Endothelial cell of umbilical vein (primary cell): ENCODE measurements at regions not wholly inside any gene's neighbourhood (a gene's known extent, or its start where the extent isn't known, plus 50 kb on each side); places are given as distances from the start of the nearest gene placed in this dataset.

Experiments
- BruUV-seq: library from RNA; stranded (reverse); fragments of 400-500 nt; replicated peaks from 2 replicates; lab custom pipeline; 2021; lab: Mats Ljungman, UMichigan
- CTCF ChIA-PET: fragments of 300-600, 350-600 bp; sonication (Branson Sonifier 250); formaldehyde crosslinking; loops from one replicate; lab custom pipeline; 2021; ENCODE audit warnings: antibody characterized with exemption, inconsistent platforms; lab: Charles Lee
- POLR2A ChIA-PET: fragments of 300-600, 350-600 bp; sonication (Branson Sonifier 250); formaldehyde crosslinking; loops from one replicate; lab custom pipeline; 2021; ENCODE audit warnings: antibody characterized with exemption, inconsistent platforms; lab: Charles Lee
- DNase-seq: peaks from one replicate; pipeline ENCODE4 v3.0.0-alpha.2; 2011; ENCODE audit warnings: low read depth, low spot score
- FAIRE-seq: peaks from 2 replicates; lab custom pipeline; 2011; peaks lifted over from hg19 to GRCh38; lab: Jason Lieb, UNC
- H2AFZ ChIP-seq: 2 replicates; pipeline ENCODE4 v1.6.0; 2012; ENCODE audit warnings: low read depth, low read length, control low read depth, inconsistent platforms
- H3K27ac ChIP-seq: 2 replicates; pipeline ENCODE4 v1.5.1; 2011; ENCODE audit warnings: low read depth, mild to moderate bottlenecking, control low read depth, low read length, moderate library complexity; ENCODE audit not compliant: insufficient read depth
- H3K27me3 ChIP-seq, 2 experiments: 2 replicates each; pipeline versions ENCODE4 v1.6.0 to v1.6.1; 2011; ENCODE audit warnings: low read length in 2 of 2, mixed read lengths in 1 of 2; ENCODE audit not compliant: control insufficient read depth in 2 of 2, insufficient read depth in 2 of 2
- H3K36me3 ChIP-seq, 2 experiments: 2 replicates in 1 of 2; 3 replicates in 1 of 2; pipeline ENCODE4 v1.5.1; 2011; ENCODE audit warnings: low read length in 2 of 2, mild to moderate bottlenecking in 1 of 2, moderate library complexity in 1 of 2; ENCODE audit not compliant: control insufficient read depth in 2 of 2, insufficient read depth in 2 of 2; ENCODE audit errors: extremely low read depth in 1 of 2
- H3K4me1 ChIP-seq: 3 replicates; pipeline ENCODE4 v1.5.1; 2011; ENCODE audit warnings: mild to moderate bottlenecking, low read length; ENCODE audit not compliant: control insufficient read depth, insufficient read depth; ENCODE audit errors: extremely low read depth
- H3K4me2 ChIP-seq: 2 replicates; pipeline ENCODE4 v1.6.1; 2011; ENCODE audit warnings: low read length, control low read depth, mixed read lengths; ENCODE audit not compliant: insufficient read depth
- H3K4me3 ChIP-seq, 3 experiments: fragments of 200-600 bp in 1 of 3; sonication (generic), shearing (Covaris generic) in 1 of 3; replicated peaks in 1 of 3; 2 replicates each; pipeline ENCODE4 v1.5.1; 2011 to 2016; ENCODE audit warnings: control low read depth in 3 of 3, low read length in 3 of 3, mild to moderate bottlenecking in 2 of 3, inconsistent platforms in 1 of 3, low read depth in 1 of 3, moderate library complexity in 1 of 3; ENCODE audit not compliant: insufficient read depth in 1 of 3
- H3K79me2 ChIP-seq: 2 replicates; pipeline ENCODE4 v1.6.0; 2012; ENCODE audit warnings: low read length, inconsistent platforms; ENCODE audit not compliant: control insufficient read depth, insufficient read depth
- H3K9ac ChIP-seq: replicated peaks from 2 replicates; pipeline ENCODE3; 2011; ENCODE audit warnings: low read length, control low read depth; ENCODE audit not compliant: insufficient read depth; ENCODE audit errors: extremely low read depth
- H3K9me1 ChIP-seq: replicated peaks from 3 replicates; pipeline ENCODE4 v1.6.0; 2011; ENCODE audit warnings: mild to moderate bottlenecking, low read length; ENCODE audit not compliant: control insufficient read depth, insufficient read depth; ENCODE audit errors: extremely low read depth
- H3K9me3 ChIP-seq: replicated peaks from 2 replicates; pipeline ENCODE4 v1.5.1; 2012; ENCODE audit warnings: low read length, inconsistent platforms; ENCODE audit not compliant: control insufficient read depth, insufficient read depth
- H4K20me1 ChIP-seq: replicated peaks from 2 replicates; pipeline ENCODE3; 2011; ENCODE audit warnings: mild to moderate bottlenecking, low read length; ENCODE audit not compliant: control insufficient read depth, insufficient read depth; ENCODE audit errors: extremely low read depth
- CTCF ChIP-seq, 2 donors: IDR thresholded peaks; 1 replicate in 1 of 2; 2 replicates in 1 of 2; pipeline ENCODE4 v1.5.1; 2011; ENCODE audit warnings: low read length in 2 of 2, mild to moderate bottlenecking in 2 of 2, moderate library complexity in 2 of 2, control low read depth in 1 of 2, inconsistent platforms in 1 of 2, low read depth in 1 of 2; ENCODE audit not compliant: insufficient read depth in 1 of 2; ENCODE audit errors: extremely low read depth in 1 of 2
- EZH2 ChIP-seq: IDR thresholded peaks from 2 replicates; pipeline ENCODE4 v1.6.1; 2012; ENCODE audit warnings: borderline replicate concordance, low read depth, mild to moderate bottlenecking, moderate library complexity, low read length, inconsistent platforms; ENCODE audit not compliant: severe bottlenecking
- FOS ChIP-seq: IDR thresholded peaks from 2 replicates; pipeline ENCODE4 v1.6.1; 2011; ENCODE audit warnings: mild to moderate bottlenecking, low read length, moderate library complexity, borderline replicate concordance; ENCODE audit not compliant: insufficient read depth
- GATA2 ChIP-seq: IDR thresholded peaks from 2 replicates; pipeline ENCODE4 v1.7.0; 2011; ENCODE audit warnings: low read depth, mild to moderate bottlenecking, moderate library complexity, mixed read lengths, low read length; ENCODE audit not compliant: insufficient read length, insufficient read depth
- JUN ChIP-seq: IDR thresholded peaks from 2 replicates; pipeline ENCODE4 v1.6.1; 2011; ENCODE audit warnings: borderline replicate concordance, low read depth; ENCODE audit not compliant: insufficient read length, insufficient read depth
- MAX ChIP-seq: IDR thresholded peaks from 2 replicates; pipeline ENCODE4 v1.6.1; 2011; ENCODE audit not compliant: insufficient read depth, insufficient read length
- MYC ChIP-seq: IDR thresholded peaks from one replicate; pipeline ENCODE4 v1.6.1; 2011; ENCODE audit warnings: mild to moderate bottlenecking, low read depth, low read length
- POLR2A ChIP-seq: IDR thresholded peaks from 2 replicates; pipeline ENCODE4 v1.6.1; 2012; ENCODE audit warnings: low read depth, mild to moderate bottlenecking, control low read depth, low read length
- POLR2AphosphoS5 ChIP-seq: IDR thresholded peaks from 2 replicates; pipeline ENCODE4 v1.6.1; 2012; ENCODE audit warnings: low read depth, mild to moderate bottlenecking, control low read depth, low read length, moderate library complexity; ENCODE audit not compliant: insufficient read depth
- dilution Hi-C: fragments of 300-500 bp; cut with MboI; formaldehyde crosslinking; loops from one replicate; pipeline ENCODE4 v1.15.0; 2019; ENCODE audit warnings: low sequenced_read_pairs; ENCODE audit not compliant: extremely low pct_ligation_motif_present
- intact Hi-C: fragments of 100-400 bp; cut with micrococcal nuclease; formaldehyde crosslinking; loops from one replicate; pipeline ENCODE4 v1.10.0; 2022

GRCh38 chr1:208793861-208794345 lies 549.7 kb upstream of the PLXNA2 start:
- no peaks in the 10 kb centered on the region for H3K9me1 ChIP-seq
- ChIA-PET CTCF (interaction anchor here (0.9 to 1.8 kb wide), 2 partner anchors 12 to 27 kb away, joined by 3 to 4 read pairs; no protein-coding TSS in a partner anchor), POLR2A (interaction anchor here (0.6 kb wide), 1 partner anchor 207 kb away, joined by 4 read pairs; no protein-coding TSS in a partner anchor)
- no peaks in the 10 kb centered on the region for H3K36me3 ChIP-seq
- H3K9ac ChIP-seq = no peak overlapping the region
- H3K27me3 ChIP-seq = no peaks in the 10 kb centered on the region
- dilution Hi-C loops = no loop called here
- no peaks in the 10 kb centered on the region for H3K4me1 ChIP-seq
- FAIRE-seq (no peak), DNase-seq (peak; percentile 19)
- no peaks in the 10 kb centered on the region for H3K9me3 ChIP-seq
- no peaks in the 10 kb centered on the region for H3K79me2 ChIP-seq
- H3K4me2 ChIP-seq = no peak overlapping the region
- TF ChIP-seq FOS (no peak), MAX (no peak), GATA2 (no peak), MYC (no peak), JUN (no peak), CTCF (IDR thresholded peaks at IDR 0.05; ENCODE audit: extremely low read depth in 1 of 2, insufficient read depth in 1 of 2, low read depth in 1 of 2, low read length in 2 of 2) (no peak), EZH2 (no peak), POLR2A (no peak), POLR2AphosphoS5 (no peak)
- H3K27ac ChIP-seq = no peak overlapping the region
- no peak overlapping the region for H2AFZ ChIP-seq
- no TSS peak for BruUV-seq
- no peak overlapping the region for H3K4me3 ChIP-seq
- intact Hi-C loops = no loop called here
- H4K20me1 ChIP-seq = no peaks in the 10 kb centered on the region
